Ecto neural progenitor cell (in vitro differentiated cells): ENCODE measurements at regions not wholly inside any gene's neighbourhood (a gene's known extent, or its start where the extent isn't known, plus 50 kb on each side); places are given as distances from the start of the nearest gene placed in this dataset.

ENCODE experiments used
- DNase-seq: peaks from one replicate; pipeline ENCODE4 v3.0.0-alpha.2; 2018; ENCODE audit warnings: low spot score

GRCh38 chr2:239674101-239674980, 273.5 kb upstream of the HDAC4 start:
- DNase-seq: peak; percentile 30

- DNase-seq: peak; percentile 25
Measured at GRCh38 chr2:239673641-239674040, 272.8 kb upstream of the HDAC4 start.

- DNase-seq: peak; percentile 33
Measured at GRCh38 chr2:239671916-239672849, 271.4 kb upstream of the HDAC4 start.

- DNase-seq: peak; percentile 21
Measured at GRCh38 chr2:239671471-239671870, 270.7 kb upstream of the HDAC4 start.

GRCh38 chr2:239670463-239671120, 269.8 kb upstream of the HDAC4 start:
- peak; percentile 28 for DNase-seq

- peak; percentile 40 for DNase-seq
Measured at GRCh38 chr2:239669899-239670460, 269.2 kb upstream of the HDAC4 start.

- DNase-seq: peak; percentile 36
Measured at GRCh38 chr2:239669181-239669898, 268.5 kb upstream of the HDAC4 start.

GRCh38 chr2:239668651-239669050, 267.8 kb upstream of the HDAC4 start:
- DNase-seq: peak; percentile 29

- peak; percentile 21 for DNase-seq
Measured at GRCh38 chr2:239668042-239668441, 267.2 kb upstream of the HDAC4 start.

- no peak for DNase-seq
Measured at GRCh38 chr2:239667431-239667985, 266.7 kb upstream of the HDAC4 start.

- peak; percentile 32 for DNase-seq
Measured at GRCh38 chr2:239666855-239667376, 266.1 kb upstream of the HDAC4 start.

- peak; percentile 31 for DNase-seq
Measured at GRCh38 chr2:239666053-239666854, 265.4 kb upstream of the HDAC4 start.

GRCh38 chr2:239664216-239664810, 263.5 kb upstream of the HDAC4 start:
- DNase-seq: peak; percentile 25

GRCh38 chr2:239663364-239663924, 262.6 kb upstream of the HDAC4 start:
- DNase-seq: peak; percentile 24

GRCh38 chr2:239662413-239663120, 261.7 kb upstream of the HDAC4 start:
- peak; percentile 28 for DNase-seq

GRCh38 chr2:239661334-239662312, 260.8 kb upstream of the HDAC4 start:
- DNase-seq: peak; percentile 24
